Neural cell (in vitro differentiated cells): ENCODE measurements at regions not wholly inside any gene's neighbourhood (a gene's known extent, or its start where the extent isn't known, plus 50 kb on each side); places are given as distances from the start of the nearest gene placed in this dataset.
A peak's percentile ranks its signal among the peaks of the same experiment; 100 is the strongest.

ENCODE experiments used
- H2AFZ ChIP-seq: fragments of 200-600, 300-800 bp; sonication (generic), shearing (Covaris generic); 2 replicates; pipeline ENCODE4 v1.6.0; 2014; ENCODE audit warnings: low read depth, mild to moderate bottlenecking, antibody characterized with exemption, low read length, moderate library complexity
- H3F3A ChIP-seq: fragments of 200-600 bp; shearing (Covaris generic); 2 replicates; pipeline ENCODE4 v1.6.1; 2016; ENCODE audit warnings: mild to moderate bottlenecking, moderate library complexity, mixed read lengths, antibody characterized with exemption, low read length; ENCODE audit not compliant: insufficient read depth, poor library complexity, severe bottlenecking
- H3K27ac ChIP-seq: fragments of 200-600, 300-800 bp; sonication (generic), shearing (Covaris generic); 2 replicates; pipeline ENCODE4 v1.5.1; 2014; ENCODE audit warnings: mild to moderate bottlenecking, low read length, moderate library complexity
- H3K27me3 ChIP-seq: fragments of 300-800, 200-600 bp; sonication (generic), shearing (Covaris generic); 2 replicates; pipeline ENCODE4 v1.6.0; 2014; ENCODE audit warnings: mild to moderate bottlenecking, low read depth, low read length, moderate library complexity; ENCODE audit not compliant: insufficient read depth
- H3K36me3 ChIP-seq: fragments of 300-800, 200-600 bp; sonication (generic), shearing (Covaris generic); 2 replicates; pipeline ENCODE4 v1.5.1; 2014; ENCODE audit warnings: mild to moderate bottlenecking, antibody characterized with exemption, low read length, moderate library complexity; ENCODE audit not compliant: insufficient read depth
- H3K4me2 ChIP-seq: fragments of 300-800, 200-600 bp; sonication (generic), shearing (Covaris generic); 2 replicates; pipeline ENCODE4 v1.6.0; 2014; ENCODE audit warnings: mild to moderate bottlenecking, low read length
- H3K4me3 ChIP-seq: fragments of 300-800, 200-600 bp; sonication (generic), shearing (Covaris generic); 2 replicates; pipeline ENCODE4 v1.5.1; 2014; ENCODE audit warnings: mild to moderate bottlenecking, low read length, moderate library complexity
- H3K79me2 ChIP-seq: fragments of 200-600 bp; shearing (Covaris generic); replicated peaks from 2 replicates; pipeline ENCODE4 v1.6.0; 2014; ENCODE audit warnings: mild to moderate bottlenecking, low read length, moderate library complexity; ENCODE audit not compliant: insufficient read depth
- H3K9ac ChIP-seq: fragments of 300-800, 200-600 bp; sonication (generic), shearing (Covaris generic); 2 replicates; pipeline ENCODE4 v1.6.1; 2016; ENCODE audit warnings: mild to moderate bottlenecking, low read length, mixed read lengths
- H3K9me2 ChIP-seq: fragments of 200-600 bp; shearing (Covaris generic); 2 replicates; pipeline ENCODE4 v1.6.1; 2016; ENCODE audit warnings: mild to moderate bottlenecking, low read length, mixed read lengths; ENCODE audit not compliant: insufficient read depth
- H3K9me3 ChIP-seq: fragments of 200-600, 300-800 bp; sonication (generic), shearing (Covaris generic); 2 replicates; pipeline ENCODE4 v1.6.1; 2016; ENCODE audit warnings: mild to moderate bottlenecking, mixed run types, low read length, moderate library complexity, mixed read lengths
- H4K20me1 ChIP-seq: fragments of 200-600 bp; shearing (Covaris generic); 2 replicates; pipeline ENCODE4 v1.6.1; 2016; ENCODE audit warnings: mild to moderate bottlenecking, mixed run types; ENCODE audit not compliant: insufficient read depth
- EP300 ChIP-seq: fragments of 450-650 bp; conservative IDR thresholded peaks from 2 replicates; pipeline ENCODE4 v1.6.1; 2014; ENCODE audit warnings: antibody characterized with exemption, mild to moderate bottlenecking, moderate library complexity; ENCODE audit not compliant: poor library complexity, severe bottlenecking
- EZH2 ChIP-seq: fragments of 200-600, 300-800 bp; shearing (Covaris generic), sonication (generic); IDR thresholded peaks from 2 replicates; pipeline ENCODE4 v1.6.1; 2014; ENCODE audit warnings: antibody characterized with exemption, low read length, borderline replicate concordance, mild to moderate bottlenecking; ENCODE audit not compliant: insufficient read depth, poor library complexity, severe bottlenecking
- MXI1 ChIP-seq: fragments of 450-650 bp; conservative IDR thresholded peaks from 2 replicates; pipeline ENCODE4 v1.6.1; 2014; ENCODE audit warnings: antibody characterized with exemption, mild to moderate bottlenecking; ENCODE audit not compliant: poor library complexity, severe bottlenecking
- POLR2AphosphoS5 ChIP-seq: IDR thresholded peaks from 2 replicates; pipeline ENCODE4 v1.6.1; 2012
- RAD21 ChIP-seq: fragments of 450-650 bp; conservative IDR thresholded peaks from 2 replicates; pipeline ENCODE4 v1.6.1; 2014; ENCODE audit warnings: antibody characterized with exemption, mild to moderate bottlenecking, moderate library complexity
- SMC3 ChIP-seq: fragments of 450-650 bp; conservative IDR thresholded peaks from 2 replicates; pipeline ENCODE4 v1.6.1; 2014; ENCODE audit warnings: antibody characterized with exemption, mild to moderate bottlenecking, moderate library complexity; ENCODE audit not compliant: poor library complexity
- TAF1 ChIP-seq: IDR thresholded peaks from 2 replicates; pipeline ENCODE4 v1.6.1; 2012; ENCODE audit warnings: low read depth
- TF ChIP-seq, protein P1 (sequence below): fragments of 450-650 bp; IDR thresholded peaks from 2 replicates; pipeline ENCODE4 v1.5.1; 2014; ENCODE audit warnings: antibody characterized with exemption, mild to moderate bottlenecking, moderate library complexity; ENCODE audit not compliant: poor library complexity, severe bottlenecking
- TF ChIP-seq, protein P2 (sequence below): IDR thresholded peaks from 2 replicates; pipeline ENCODE4 v1.6.1; 2012; ENCODE audit warnings: borderline replicate concordance

DNA sequence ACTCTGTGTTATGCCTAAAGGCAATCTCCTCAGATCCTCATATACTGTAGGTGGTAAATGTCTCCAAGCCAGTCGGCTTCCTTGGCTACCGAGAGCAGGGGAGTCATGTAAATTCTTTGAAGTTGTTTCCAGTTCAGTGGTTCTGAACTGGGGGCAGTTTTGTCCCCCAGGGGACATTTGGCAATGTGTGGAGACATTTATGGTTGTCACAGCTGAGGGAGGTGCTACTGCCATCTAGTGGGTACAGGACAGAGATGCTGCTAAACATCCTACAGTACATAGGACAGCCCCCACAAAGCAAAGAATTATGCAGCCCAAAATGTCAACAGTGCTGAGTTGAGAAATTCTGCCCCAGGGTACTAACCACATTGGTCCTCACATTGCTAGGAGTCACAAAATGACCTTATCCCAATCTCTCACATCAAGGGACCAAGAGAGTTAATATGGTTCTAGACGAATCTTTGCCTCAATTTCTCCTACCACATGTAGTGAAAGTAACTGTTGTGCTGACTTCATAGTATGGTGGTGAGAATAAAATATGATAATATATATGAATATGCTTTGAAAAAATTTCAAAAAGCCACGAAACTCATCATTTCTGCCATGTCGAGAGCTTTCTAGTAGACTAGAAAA lies 104.4 kb upstream of the ARHGAP24 start:
- H3K9ac ChIP-seq, result no peak overlapping the region
- H2AFZ ChIP-seq, result no peak overlapping the region
- no peaks in the 10 kb centered on the region for H3K79me2 ChIP-seq
- H3K27me3 ChIP-seq, result no peaks in the 10 kb centered on the region
- H3K9me3 ChIP-seq, result no peaks in the 10 kb centered on the region
- no peaks in the 10 kb centered on the region for H3F3A ChIP-seq
- H4K20me1 ChIP-seq, result no peaks in the 10 kb centered on the region
- H3K4me2 ChIP-seq, result no peak overlapping the region
- no peaks in the 10 kb centered on the region for H3K36me3 ChIP-seq
- no peak overlapping the region for H3K4me3 ChIP-seq
- no peak overlapping the region for H3K27ac ChIP-seq
- no peaks in the 10 kb centered on the region for H3K9me2 ChIP-seq
- TF ChIP-seq, protein P1, sequence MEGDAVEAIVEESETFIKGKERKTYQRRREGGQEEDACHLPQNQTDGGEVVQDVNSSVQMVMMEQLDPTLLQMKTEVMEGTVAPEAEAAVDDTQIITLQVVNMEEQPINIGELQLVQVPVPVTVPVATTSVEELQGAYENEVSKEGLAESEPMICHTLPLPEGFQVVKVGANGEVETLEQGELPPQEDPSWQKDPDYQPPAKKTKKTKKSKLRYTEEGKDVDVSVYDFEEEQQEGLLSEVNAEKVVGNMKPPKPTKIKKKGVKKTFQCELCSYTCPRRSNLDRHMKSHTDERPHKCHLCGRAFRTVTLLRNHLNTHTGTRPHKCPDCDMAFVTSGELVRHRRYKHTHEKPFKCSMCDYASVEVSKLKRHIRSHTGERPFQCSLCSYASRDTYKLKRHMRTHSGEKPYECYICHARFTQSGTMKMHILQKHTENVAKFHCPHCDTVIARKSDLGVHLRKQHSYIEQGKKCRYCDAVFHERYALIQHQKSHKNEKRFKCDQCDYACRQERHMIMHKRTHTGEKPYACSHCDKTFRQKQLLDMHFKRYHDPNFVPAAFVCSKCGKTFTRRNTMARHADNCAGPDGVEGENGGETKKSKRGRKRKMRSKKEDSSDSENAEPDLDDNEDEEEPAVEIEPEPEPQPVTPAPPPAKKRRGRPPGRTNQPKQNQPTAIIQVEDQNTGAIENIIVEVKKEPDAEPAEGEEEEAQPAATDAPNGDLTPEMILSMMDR, result peak; percentile 58
- TF ChIP-seq TAF1 (no peak), MXI1 (no peak), EZH2 (no peak), RAD21 (peak; percentile 48), POLR2AphosphoS5 (no peak), SMC3 (peak; percentile 39), EP300 (no peak)
- TF ChIP-seq, protein P2, sequence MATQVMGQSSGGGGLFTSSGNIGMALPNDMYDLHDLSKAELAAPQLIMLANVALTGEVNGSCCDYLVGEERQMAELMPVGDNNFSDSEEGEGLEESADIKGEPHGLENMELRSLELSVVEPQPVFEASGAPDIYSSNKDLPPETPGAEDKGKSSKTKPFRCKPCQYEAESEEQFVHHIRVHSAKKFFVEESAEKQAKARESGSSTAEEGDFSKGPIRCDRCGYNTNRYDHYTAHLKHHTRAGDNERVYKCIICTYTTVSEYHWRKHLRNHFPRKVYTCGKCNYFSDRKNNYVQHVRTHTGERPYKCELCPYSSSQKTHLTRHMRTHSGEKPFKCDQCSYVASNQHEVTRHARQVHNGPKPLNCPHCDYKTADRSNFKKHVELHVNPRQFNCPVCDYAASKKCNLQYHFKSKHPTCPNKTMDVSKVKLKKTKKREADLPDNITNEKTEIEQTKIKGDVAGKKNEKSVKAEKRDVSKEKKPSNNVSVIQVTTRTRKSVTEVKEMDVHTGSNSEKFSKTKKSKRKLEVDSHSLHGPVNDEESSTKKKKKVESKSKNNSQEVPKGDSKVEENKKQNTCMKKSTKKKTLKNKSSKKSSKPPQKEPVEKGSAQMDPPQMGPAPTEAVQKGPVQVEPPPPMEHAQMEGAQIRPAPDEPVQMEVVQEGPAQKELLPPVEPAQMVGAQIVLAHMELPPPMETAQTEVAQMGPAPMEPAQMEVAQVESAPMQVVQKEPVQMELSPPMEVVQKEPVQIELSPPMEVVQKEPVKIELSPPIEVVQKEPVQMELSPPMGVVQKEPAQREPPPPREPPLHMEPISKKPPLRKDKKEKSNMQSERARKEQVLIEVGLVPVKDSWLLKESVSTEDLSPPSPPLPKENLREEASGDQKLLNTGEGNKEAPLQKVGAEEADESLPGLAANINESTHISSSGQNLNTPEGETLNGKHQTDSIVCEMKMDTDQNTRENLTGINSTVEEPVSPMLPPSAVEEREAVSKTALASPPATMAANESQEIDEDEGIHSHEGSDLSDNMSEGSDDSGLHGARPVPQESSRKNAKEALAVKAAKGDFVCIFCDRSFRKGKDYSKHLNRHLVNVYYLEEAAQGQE, result no peak

DNA sequence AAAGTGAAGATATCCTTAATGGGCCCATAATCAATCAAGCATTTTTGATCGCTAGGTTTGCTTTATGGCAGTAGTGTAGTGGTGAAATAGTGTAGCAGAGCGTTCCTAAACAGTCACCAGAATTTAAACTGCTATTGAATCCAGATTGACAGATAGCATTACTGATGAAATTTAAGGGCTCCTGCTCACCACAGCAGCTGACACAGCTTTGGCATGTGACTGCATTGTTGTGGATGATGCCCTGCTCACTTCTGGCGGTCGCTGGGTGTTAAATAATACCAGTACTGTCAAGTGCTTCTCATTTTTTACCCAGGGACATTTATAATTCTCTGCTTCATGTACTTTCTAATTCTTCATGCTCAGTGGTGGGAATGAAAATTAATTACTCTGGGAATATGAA lies 102.0 kb upstream of the ARHGAP24 start:
- Histone ChIP-seq H3K9me2 (no peaks in the 10 kb centered on the region), H3K9ac (no peak overlapping the region), H3K36me3 (no peaks in the 10 kb centered on the region), H3K27ac (peak overlapping the region; percentile 42), H3F3A (no peaks in the 10 kb centered on the region), H3K9me3 (no peaks in the 10 kb centered on the region), H4K20me1 (no peaks in the 10 kb centered on the region), H3K27me3 (no peaks in the 10 kb centered on the region), H2AFZ (no peak overlapping the region), H3K79me2 (no peaks in the 10 kb centered on the region), H3K4me3 (peak overlapping the region; percentile 10), H3K4me2 (peak overlapping the region; percentile 13)
- peak; percentile 41 for TF ChIP-seq EP300
- TF ChIP-seq MXI1, result no peak
- TF ChIP-seq, protein P2, result peak; percentile 17
- peak; percentile 28 for TF ChIP-seq POLR2AphosphoS5
